Astrocyte (in vitro differentiated cells and primary cell): ENCODE measurements at regions not wholly inside any gene's neighbourhood (a gene's known extent, or its start where the extent isn't known, plus 50 kb on each side); places are given as distances from the start of the nearest gene placed in this dataset.

Experiments
- DNase-seq: peaks from one replicate; pipeline ENCODE4 v3.0.0-alpha.2; 2010; ENCODE audit warnings: low read depth
- FAIRE-seq: peaks from 2 replicates; lab custom pipeline; 2011; peaks lifted over from hg19 to GRCh38; lab: Jason Lieb, UNC
- H2AFZ ChIP-seq: 2 replicates; pipeline ENCODE4 v1.6.0; 2012; ENCODE audit warnings: low read depth, low read length, inconsistent platforms
- H3K27ac ChIP-seq: 2 replicates; pipeline ENCODE4 v1.5.1; 2011; ENCODE audit warnings: low read depth, low read length, inconsistent platforms
- H3K27me3 ChIP-seq: 2 replicates; pipeline ENCODE4 v1.6.0; 2011; ENCODE audit warnings: low read length, inconsistent platforms; ENCODE audit not compliant: insufficient read depth
- H3K36me3 ChIP-seq: 2 replicates; pipeline ENCODE4 v1.5.1; 2011; ENCODE audit warnings: low read length, inconsistent platforms; ENCODE audit not compliant: insufficient read depth
- H3K4me1 ChIP-seq: 2 replicates; pipeline ENCODE4 v1.5.1; 2011; ENCODE audit warnings: low read length, inconsistent platforms; ENCODE audit not compliant: insufficient read depth
- H3K4me2 ChIP-seq: 2 replicates; pipeline ENCODE4 v1.6.0; 2012; ENCODE audit warnings: low read length, inconsistent platforms
- H3K4me3 ChIP-seq: 2 replicates; pipeline ENCODE4 v1.5.1; 2011; ENCODE audit warnings: low read depth, mild to moderate bottlenecking, low read length, inconsistent platforms; ENCODE audit not compliant: insufficient read depth
- H3K79me2 ChIP-seq: 2 replicates; pipeline ENCODE4 v1.6.0; 2012; ENCODE audit warnings: mild to moderate bottlenecking, low read length, inconsistent platforms; ENCODE audit not compliant: insufficient read depth
- H3K9ac ChIP-seq: 2 replicates; pipeline ENCODE4 v1.6.0; 2012; ENCODE audit warnings: mild to moderate bottlenecking, low read length, inconsistent platforms
- H3K9me3 ChIP-seq: 2 replicates; pipeline ENCODE4 v1.5.1; 2012; ENCODE audit warnings: low read depth, mild to moderate bottlenecking, low read length, inconsistent platforms; ENCODE audit not compliant: insufficient read depth
- H4K20me1 ChIP-seq: 2 replicates; pipeline ENCODE4 v1.6.0; 2012; ENCODE audit warnings: low read length, inconsistent platforms; ENCODE audit not compliant: insufficient read depth
- H3K27ac Mint-ChIP-seq: one replicate; pipeline ENCODE4 v1.8.0; 2021; ENCODE audit warnings: mild to moderate bottlenecking, mixed read lengths; ENCODE audit not compliant: unreplicated experiment
- H3K27me3 Mint-ChIP-seq: one replicate; pipeline ENCODE4 v1.8.0; 2021; ENCODE audit warnings: low read depth, mixed read lengths; ENCODE audit not compliant: unreplicated experiment
- H3K36me3 Mint-ChIP-seq: one replicate; pipeline ENCODE4 v1.8.0; 2021; ENCODE audit warnings: low read depth, mixed read lengths; ENCODE audit not compliant: unreplicated experiment
- H3K4me1 Mint-ChIP-seq: one replicate; pipeline ENCODE4 v1.8.0; 2021; ENCODE audit warnings: low read depth, mixed read lengths; ENCODE audit not compliant: unreplicated experiment
- H3K4me3 Mint-ChIP-seq: one replicate; pipeline ENCODE4 v1.8.0; 2021; ENCODE audit warnings: mild to moderate bottlenecking, moderate library complexity, mixed read lengths; ENCODE audit not compliant: unreplicated experiment
- H3K9me3 Mint-ChIP-seq: one replicate; pipeline ENCODE4 v1.8.0; 2021; ENCODE audit warnings: mild to moderate bottlenecking, mixed read lengths; ENCODE audit not compliant: unreplicated experiment
- CTCF ChIP-seq: IDR thresholded peaks from 2 replicates; pipeline ENCODE4 v1.5.1; 2011; ENCODE audit warnings: low read depth, mild to moderate bottlenecking, inconsistent platforms, low read length, moderate library complexity; ENCODE audit not compliant: insufficient read depth
- EZH2 ChIP-seq: IDR thresholded peaks from 2 replicates; pipeline ENCODE4 v1.6.1; 2012; ENCODE audit warnings: mild to moderate bottlenecking, low read length, inconsistent platforms; ENCODE audit not compliant: insufficient read depth

GRCh38 chr20:53845980-53846379 lies 224.4 kb downstream of the BCAS1 start:
- H3K79me2 ChIP-seq, result no peaks in the 10 kb centered on the region
- H3K9ac ChIP-seq, result no peak overlapping the region
- H3K4me2 ChIP-seq, result no peak overlapping the region
- no peak overlapping the region for H3K4me3 Mint-ChIP-seq
- no peak for TF ChIP-seq CTCF
- TF ChIP-seq EZH2, result no peak
- no peaks in the 10 kb centered on the region for H3K27me3 Mint-ChIP-seq
- H3K9me3 ChIP-seq, result no peaks in the 10 kb centered on the region
- H3K9me3 Mint-ChIP-seq, result peaks cover 3% of the 10 kb centered on the region
- no peaks in the 10 kb centered on the region for H3K27me3 ChIP-seq
- no peak overlapping the region for H2AFZ ChIP-seq
- H3K4me1 Mint-ChIP-seq, result no peaks in the 10 kb centered on the region
- no peaks in the 10 kb centered on the region for H3K36me3 Mint-ChIP-seq
- DNase-seq (no peak), FAIRE-seq (no peak)
- no peak overlapping the region for H3K27ac ChIP-seq
- H3K27ac Mint-ChIP-seq, result no peak overlapping the region
- H3K36me3 ChIP-seq, result no peaks in the 10 kb centered on the region
- no peaks in the 10 kb centered on the region for H3K4me1 ChIP-seq
- H3K4me3 ChIP-seq, result no peak overlapping the region
- no peaks in the 10 kb centered on the region for H4K20me1 ChIP-seq

- TF ChIP-seq CTCF (no peak), EZH2 (no peak)
- Mint-ChIP-seq H3K36me3 (no peaks in the 10 kb centered on the region), H3K9me3 (peaks cover 3% of the 10 kb centered on the region), H3K27me3 (no peaks in the 10 kb centered on the region), H3K4me3 (no peak overlapping the region), H3K4me1 (peaks cover 2% of the 10 kb centered on the region), H3K27ac (no peak overlapping the region)
- Histone ChIP-seq H3K9ac (no peak overlapping the region), H3K27ac (no peak overlapping the region), H3K4me2 (no peak overlapping the region), H3K79me2 (no peaks in the 10 kb centered on the region), H3K27me3 (no peaks in the 10 kb centered on the region), H2AFZ (no peak overlapping the region), H4K20me1 (no peaks in the 10 kb centered on the region), H3K9me3 (no peaks in the 10 kb centered on the region), H3K36me3 (no peaks in the 10 kb centered on the region), H3K4me3 (no peak overlapping the region), H3K4me1 (no peaks in the 10 kb centered on the region)
- no peak for DNase-seq
- no peak for FAIRE-seq
These were observed 226.1 kb downstream of the BCAS1 start for GRCh38 chr20:53844259-53844658.

GRCh38 chr20:53843645-53844044 lies 226.7 kb downstream of the BCAS1 start:
- no peaks in the 10 kb centered on the region for H3K4me1 ChIP-seq
- TF ChIP-seq EZH2 (no peak), CTCF (no peak)
- H3K9me3 ChIP-seq, result no peaks in the 10 kb centered on the region
- no peaks in the 10 kb centered on the region for H3K27me3 ChIP-seq
- no peak overlapping the region for H2AFZ ChIP-seq
- no peak for DNase-seq
- H3K79me2 ChIP-seq, result no peaks in the 10 kb centered on the region
- Mint-ChIP-seq H3K9me3 (peaks cover 3% of the 10 kb centered on the region), H3K27ac (no peak overlapping the region), H3K4me3 (no peak overlapping the region), H3K27me3 (no peaks in the 10 kb centered on the region), H3K4me1 (peaks cover 2% of the 10 kb centered on the region), H3K36me3 (no peaks in the 10 kb centered on the region)
- H3K27ac ChIP-seq, result no peak overlapping the region
- FAIRE-seq, result no peak
- H3K36me3 ChIP-seq, result no peaks in the 10 kb centered on the region
- H3K4me3 ChIP-seq, result no peak overlapping the region
- H4K20me1 ChIP-seq, result no peaks in the 10 kb centered on the region
- H3K4me2 ChIP-seq, result no peak overlapping the region
- H3K9ac ChIP-seq, result no peak overlapping the region
